H1 (cell line): ENCODE measurements at regions not wholly inside any gene's neighbourhood (a gene's known extent, or its start where the extent isn't known, plus 50 kb on each side); places are given as distances from the start of the nearest gene placed in this dataset.

Source experiments
- CTCF ChIA-PET: fragments of 300-600 bp; sonication (Branson Sonifier 250); formaldehyde crosslinking; loops from one replicate; lab custom pipeline; 2021; ENCODE audit not compliant: partially characterized antibody; lab: Charles Lee
- POLR2A ChIA-PET: fragments of 300-600 bp; sonication (Branson Sonifier 250); formaldehyde crosslinking; loops from one replicate; lab custom pipeline; 2021; ENCODE audit warnings: inconsistent platforms; ENCODE audit not compliant: partially characterized antibody; lab: Charles Lee
- DNase-seq, 2 experiments: peaks; one replicate each; pipeline versions ENCODE4 v3.0.0 to v3.0.0-alpha.2; 2010 to 2022; ENCODE audit warnings: low spot score in 2 of 2, low read depth in 1 of 2, mixed read lengths in 1 of 2
- FAIRE-seq: peaks from 2 replicates; lab custom pipeline; 2011; peaks lifted over from hg19 to GRCh38; lab: Jason Lieb, UNC
- H2AFZ ChIP-seq: 2 replicates; pipeline ENCODE4 v1.8.1; 2012; ENCODE audit warnings: low read length, inconsistent platforms
- H2AK5ac ChIP-seq: 2 replicates; pipeline ENCODE4 v1.6.1; 2013; ENCODE audit warnings: low read depth, low read length
- H2BK120ac ChIP-seq: replicated peaks from 2 replicates; pipeline ENCODE3; 2013; ENCODE audit warnings: low read depth, low read length, inconsistent platforms
- H2BK12ac ChIP-seq: 2 replicates; pipeline ENCODE4 v1.6.1; 2013; ENCODE audit warnings: low read depth, low read length
- H2BK15ac ChIP-seq: 2 replicates; pipeline ENCODE4 v1.6.1; 2013; ENCODE audit warnings: low read length
- H2BK20ac ChIP-seq: 2 replicates; pipeline ENCODE4 v1.6.1; 2013; ENCODE audit warnings: low read length
- H2BK5ac ChIP-seq: 2 replicates; pipeline ENCODE4 v1.6.1; 2013; ENCODE audit warnings: low read depth, low read length
- H3K14ac ChIP-seq: 2 replicates; pipeline ENCODE4 v1.6.1; 2013; ENCODE audit warnings: inconsistent platforms; ENCODE audit not compliant: insufficient read length
- H3K18ac ChIP-seq: 2 replicates; pipeline ENCODE4 v1.6.1; 2013; ENCODE audit warnings: low read length; ENCODE audit errors: extremely low read depth
- H3K23ac ChIP-seq: 2 replicates; pipeline ENCODE4 v1.6.1; 2013; ENCODE audit warnings: inconsistent platforms; ENCODE audit not compliant: insufficient read length
- H3K23me2 ChIP-seq: 2 replicates; pipeline ENCODE4 v1.6.1; 2013; ENCODE audit warnings: low read depth, low read length
- H3K27ac ChIP-seq: 2 replicates; pipeline ENCODE4 v1.6.1; 2011; ENCODE audit warnings: low read depth, low read length, inconsistent platforms
- H3K27me3 ChIP-seq, 4 experiments: replicated peaks in 1 of 4; 1 replicate in 1 of 4; 2 replicates in 3 of 4; pipeline versions ENCODE4 v1.6.1 to v1.8.1; 2011 to 2013; ENCODE audit warnings: low read length in 3 of 4, mild to moderate bottlenecking in 3 of 4, inconsistent platforms in 2 of 4, mixed read lengths in 2 of 4, moderate library complexity in 1 of 4; ENCODE audit not compliant: control insufficient read depth in 3 of 4, insufficient read depth in 3 of 4; ENCODE audit errors: extremely low read depth in 1 of 4
- H3K36me3 ChIP-seq, 4 experiments: 2 replicates each; pipeline versions ENCODE4 v1.6.1 to v1.8.1; 2011 to 2013; ENCODE audit warnings: mild to moderate bottlenecking in 4 of 4, low read length in 3 of 4, moderate library complexity in 2 of 4, control low read depth in 1 of 4, inconsistent platforms in 1 of 4; ENCODE audit not compliant: insufficient read depth in 4 of 4, control insufficient read depth in 2 of 4
- H3K4ac ChIP-seq: replicated peaks from 2 replicates; pipeline ENCODE3; 2013; ENCODE audit warnings: low read length, low read depth, mixed read lengths, inconsistent platforms; ENCODE audit not compliant: insufficient read length
- H3K4me1 ChIP-seq, 4 experiments: replicated peaks in 1 of 4; 1 replicate in 1 of 4; 2 replicates in 3 of 4; pipeline versions ENCODE4 v1.6.1 to v1.8.1; 2011 to 2013; ENCODE audit warnings: low read length in 3 of 4, inconsistent platforms in 2 of 4, mixed read lengths in 1 of 4; ENCODE audit not compliant: insufficient read depth in 4 of 4, control insufficient read depth in 3 of 4
- H3K4me2 ChIP-seq, 2 experiments: 2 replicates each; pipeline versions ENCODE4 v1.6.1 to v1.8.1; 2011 to 2013; ENCODE audit warnings: low read depth in 2 of 2, low read length in 2 of 2, control low read depth in 1 of 2, inconsistent platforms in 1 of 2, mild to moderate bottlenecking in 1 of 2; ENCODE audit not compliant: insufficient read depth in 1 of 2
- H3K4me3 ChIP-seq, 4 experiments: fragments of 200-600, 300-600 bp in 1 of 4; sonication (generic), shearing (Covaris generic), sonication (Bioruptor Twin) in 1 of 4; 2 replicates each; pipeline versions ENCODE4 v1.5.1 to v1.8.1; 2011 to 2016; ENCODE audit warnings: low read length in 4 of 4, low read depth in 3 of 4, control low read depth in 2 of 4, inconsistent platforms in 2 of 4, mild to moderate bottlenecking in 2 of 4, mixed read lengths in 1 of 4, moderate library complexity in 1 of 4; ENCODE audit not compliant: insufficient read depth in 2 of 4; ENCODE audit errors: extremely low read depth in 1 of 4
- H3K56ac ChIP-seq: replicated peaks from 2 replicates; pipeline ENCODE3; 2013; ENCODE audit warnings: low read depth, mild to moderate bottlenecking, mixed read lengths, low read length, inconsistent platforms; ENCODE audit not compliant: insufficient read length
- H3K79me1 ChIP-seq: 2 replicates; pipeline ENCODE4 v1.6.1; 2013; ENCODE audit warnings: low read depth, low read length, control low read depth
- H3K79me2 ChIP-seq, 2 experiments: 2 replicates each; pipeline versions ENCODE4 v1.6.1 to v1.8.1; 2012 to 2013; ENCODE audit warnings: low read length in 2 of 2, mild to moderate bottlenecking in 2 of 2, inconsistent platforms in 1 of 2; ENCODE audit not compliant: insufficient read depth in 2 of 2, control insufficient read depth in 1 of 2
- H3K9ac ChIP-seq, 4 experiments: replicated peaks in 1 of 4; 1 replicate in 1 of 4; 2 replicates in 3 of 4; pipeline versions ENCODE4 v1.6.1 to v1.8.1; 2011 to 2013; ENCODE audit warnings: low read depth in 3 of 4, low read length in 3 of 4, control low read depth in 2 of 4, mild to moderate bottlenecking in 2 of 4, moderate library complexity in 2 of 4, inconsistent platforms in 1 of 4; ENCODE audit errors: extremely low read depth in 1 of 4
- H3K9me3 ChIP-seq, 2 experiments: 2 replicates each; pipeline versions ENCODE4 v1.6.1 to v1.8.1; 2012 to 2013; ENCODE audit warnings: mild to moderate bottlenecking in 2 of 2, moderate library complexity in 2 of 2, control low read depth in 1 of 2, inconsistent platforms in 1 of 2, low read depth in 1 of 2, low read length in 1 of 2, mixed read lengths in 1 of 2; ENCODE audit not compliant: insufficient read depth in 2 of 2
- H4K20me1 ChIP-seq, 2 experiments: replicated peaks in 1 of 2; 2 replicates each; pipeline versions ENCODE3 to v1.8.1; 2011 to 2013; ENCODE audit warnings: inconsistent platforms in 2 of 2, low read length in 2 of 2, mild to moderate bottlenecking in 1 of 2; ENCODE audit not compliant: insufficient read depth in 2 of 2, control insufficient read depth in 1 of 2
- H4K5ac ChIP-seq: 2 replicates; pipeline ENCODE4 v1.6.1; 2013; ENCODE audit warnings: low read length, low read depth, mixed read lengths, inconsistent platforms; ENCODE audit not compliant: insufficient read length
- H4K8ac ChIP-seq: 2 replicates; pipeline ENCODE4 v1.8.0; 2013; ENCODE audit warnings: mild to moderate bottlenecking, moderate library complexity, low read length, inconsistent platforms; ENCODE audit not compliant: insufficient read depth; ENCODE audit errors: extremely low read depth
- H4K91ac ChIP-seq: replicated peaks from 2 replicates; pipeline ENCODE3; 2013; ENCODE audit warnings: low read length, mixed read lengths, inconsistent platforms; ENCODE audit not compliant: insufficient read length
- BRCA1 ChIP-seq: IDR thresholded peaks from 2 replicates; pipeline ENCODE4 v1.6.1; 2012; ENCODE audit warnings: low read depth, low read length, improper control_type of control experiment
- SIX5 ChIP-seq: IDR thresholded peaks from 2 replicates; pipeline ENCODE4 v1.6.1; 2011; ENCODE audit warnings: mild to moderate bottlenecking, low read depth, low read length
- TEAD4 ChIP-seq: IDR thresholded peaks from 2 replicates; pipeline ENCODE4 v1.6.1; 2012; ENCODE audit warnings: low read depth, low read length, inconsistent platforms, mixed read lengths
- WGBS, 2 experiments: shearing (Covaris generic) in 1 of 2; methylation state at CpG; one replicate each; pipeline versions ENCODE4 v1.1.6 to v1.1.7; 2013 to 2015; ENCODE audit warnings: low lambda C conversion rate in 2 of 2, mixed read lengths in 2 of 2, inconsistent platforms in 1 of 2, low coverage in 1 of 2, missing lambda C conversion rate in 1 of 2; ENCODE audit not compliant: insufficient replicate concordance in 2 of 2, insufficient coverage in 1 of 2, insufficient read length in 1 of 2; ENCODE audit errors: extremely low coverage in 1 of 2, missing lambda C conversion rate in 1 of 2; 5-methylcytosine and 5-hydroxymethylcytosine counted together

- TF ChIP-seq SIX5 = no peak
These were observed 329.8 kb upstream of the GRM7 start (continued) for GRCh38 chr3:6531153-6531552.

GRCh38 chr3:6532101-6532500 lies 328.8 kb upstream of the GRM7 start:
- no peak overlapping the region for H2BK20ac ChIP-seq
- no peaks in the 10 kb centered on the region for H3K79me1 ChIP-seq
- ChIA-PET POLR2A (no interaction called here), CTCF (no interaction called here)
- H2AK5ac ChIP-seq = no peak overlapping the region
- H4K5ac ChIP-seq = no peak overlapping the region
- no peaks in the 10 kb centered on the region for H3K9me3 ChIP-seq
- FAIRE-seq (no peak), DNase-seq (no peak)
- no peak overlapping the region for H2BK5ac ChIP-seq
- no peak overlapping the region for H3K27ac ChIP-seq
- no peaks in the 10 kb centered on the region for H3K4me1 ChIP-seq
- no peak overlapping the region for H3K56ac ChIP-seq
- H3K9ac ChIP-seq = no peak overlapping the region
- H4K91ac ChIP-seq = no peak overlapping the region
- no peak overlapping the region for H2AFZ ChIP-seq
- no peak overlapping the region for H4K8ac ChIP-seq
- no peak overlapping the region for H2BK12ac ChIP-seq
- no peaks in the 10 kb centered on the region for H3K79me2 ChIP-seq
- 100% methylated on average over 3 of the region's 3 CpGs; no CpG with 5 or more reads in 1 of the 2 experiments for WGBS, 2 experiments
- H3K14ac ChIP-seq = no peak overlapping the region
- H3K36me3 ChIP-seq = no peaks in the 10 kb centered on the region; a peak in 2 of 8 replicates
- H3K23ac ChIP-seq = no peak overlapping the region
- no peak overlapping the region for H2BK15ac ChIP-seq
- no peaks in the 10 kb centered on the region for H3K27me3 ChIP-seq
- H3K23me2 ChIP-seq = no peaks in the 10 kb centered on the region
- no peak overlapping the region for H2BK120ac ChIP-seq
- no peak overlapping the region for H3K4ac ChIP-seq
- no peak overlapping the region for H3K18ac ChIP-seq
- no peak overlapping the region for H3K4me2 ChIP-seq
- no peaks in the 10 kb centered on the region for H4K20me1 ChIP-seq
- H3K4me3 ChIP-seq = no peak overlapping the region
- TF ChIP-seq BRCA1 (no peak), TEAD4 (no peak)
